Neural cell (in vitro differentiated cells): ENCODE measurements at regions not wholly inside any gene's neighbourhood (a gene's known extent, or its start where the extent isn't known, plus 50 kb on each side); places are given as distances from the start of the nearest gene placed in this dataset.

Experiments used
- EP300 ChIP-seq: fragments of 450-650 bp; conservative IDR thresholded peaks from 2 replicates; pipeline ENCODE4 v1.6.1; 2014; ENCODE audit warnings: antibody characterized with exemption, mild to moderate bottlenecking, moderate library complexity; ENCODE audit not compliant: poor library complexity, severe bottlenecking
- EZH2 ChIP-seq: fragments of 200-600, 300-800 bp; shearing (Covaris generic), sonication (generic); IDR thresholded peaks from 2 replicates; pipeline ENCODE4 v1.6.1; 2014; ENCODE audit warnings: antibody characterized with exemption, low read length, borderline replicate concordance, mild to moderate bottlenecking; ENCODE audit not compliant: insufficient read depth, poor library complexity, severe bottlenecking
- POLR2AphosphoS5 ChIP-seq: IDR thresholded peaks from 2 replicates; pipeline ENCODE4 v1.6.1; 2012
- RAD21 ChIP-seq: fragments of 450-650 bp; conservative IDR thresholded peaks from 2 replicates; pipeline ENCODE4 v1.6.1; 2014; ENCODE audit warnings: antibody characterized with exemption, mild to moderate bottlenecking, moderate library complexity
- TF ChIP-seq, protein P1 (sequence below): fragments of 450-650 bp; IDR thresholded peaks from 2 replicates; pipeline ENCODE4 v1.5.1; 2014; ENCODE audit warnings: antibody characterized with exemption, mild to moderate bottlenecking, moderate library complexity; ENCODE audit not compliant: poor library complexity, severe bottlenecking

DNA sequence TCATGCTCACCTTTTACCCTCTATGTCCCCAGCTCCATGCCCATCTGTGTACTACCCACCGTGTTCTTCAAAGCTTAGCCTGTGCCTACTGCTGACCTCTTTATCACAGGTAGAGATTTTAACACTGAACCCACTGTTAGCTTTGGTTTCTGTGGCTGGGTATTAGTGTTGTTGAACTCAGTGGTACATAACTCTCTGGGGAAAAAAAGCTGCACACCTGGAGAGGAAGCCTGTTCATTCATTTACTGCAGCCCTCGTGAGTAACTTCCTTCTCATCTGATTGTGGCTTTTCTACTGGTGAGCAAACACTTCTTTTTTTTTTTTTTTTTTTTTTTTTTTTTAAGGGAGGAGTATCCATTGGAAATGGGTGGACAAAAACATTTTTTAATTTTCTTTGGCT lies 326.3 kb downstream of the CCSER2 start:
- TF ChIP-seq RAD21 (no peak), EP300 (no peak), POLR2AphosphoS5 (no peak), EZH2 (no peak)
- TF ChIP-seq, protein P1, sequence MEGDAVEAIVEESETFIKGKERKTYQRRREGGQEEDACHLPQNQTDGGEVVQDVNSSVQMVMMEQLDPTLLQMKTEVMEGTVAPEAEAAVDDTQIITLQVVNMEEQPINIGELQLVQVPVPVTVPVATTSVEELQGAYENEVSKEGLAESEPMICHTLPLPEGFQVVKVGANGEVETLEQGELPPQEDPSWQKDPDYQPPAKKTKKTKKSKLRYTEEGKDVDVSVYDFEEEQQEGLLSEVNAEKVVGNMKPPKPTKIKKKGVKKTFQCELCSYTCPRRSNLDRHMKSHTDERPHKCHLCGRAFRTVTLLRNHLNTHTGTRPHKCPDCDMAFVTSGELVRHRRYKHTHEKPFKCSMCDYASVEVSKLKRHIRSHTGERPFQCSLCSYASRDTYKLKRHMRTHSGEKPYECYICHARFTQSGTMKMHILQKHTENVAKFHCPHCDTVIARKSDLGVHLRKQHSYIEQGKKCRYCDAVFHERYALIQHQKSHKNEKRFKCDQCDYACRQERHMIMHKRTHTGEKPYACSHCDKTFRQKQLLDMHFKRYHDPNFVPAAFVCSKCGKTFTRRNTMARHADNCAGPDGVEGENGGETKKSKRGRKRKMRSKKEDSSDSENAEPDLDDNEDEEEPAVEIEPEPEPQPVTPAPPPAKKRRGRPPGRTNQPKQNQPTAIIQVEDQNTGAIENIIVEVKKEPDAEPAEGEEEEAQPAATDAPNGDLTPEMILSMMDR, result no peak
